PC-9 (cell line): ENCODE measurements at regions not wholly inside any gene's neighbourhood (a gene's known extent, or its start where the extent isn't known, plus 50 kb on each side); places are given as distances from the start of the nearest gene placed in this dataset.

Experiments used
- BruUV-seq: library from RNA; stranded (reverse); fragments of 400-500 nt; replicated peaks from 2 replicates; lab custom pipeline; 2021; lab: Mats Ljungman, UMichigan
- CTCF ChIA-PET: fragments of 300-600 bp; sonication (Branson Sonifier 250); formaldehyde crosslinking; loops from one replicate; lab custom pipeline; 2022; ENCODE audit warnings: antibody characterized with exemption; lab: Charles Lee
- POLR2A ChIA-PET: fragments of 300-600 bp; sonication (Branson Sonifier 250); formaldehyde crosslinking; loops from one replicate; lab custom pipeline; 2022; ENCODE audit warnings: antibody characterized with exemption; ENCODE audit not compliant: unreplicated experiment; lab: Charles Lee
- DNase-seq, 2 experiments: peaks; one replicate each; pipeline versions ENCODE4 v3.0.0 to v3.0.0-alpha.2; 2015 to 2022; ENCODE audit warnings: mixed read lengths in 1 of 2
- H2AFZ ChIP-seq: fragments of 200-600 bp; sonication (generic); 2 replicates; pipeline ENCODE4 v1.8.1; 2017; ENCODE audit warnings: antibody characterized with exemption
- H3F3A ChIP-seq: fragments of 200-600 bp; sonication (generic); 2 replicates; pipeline ENCODE4 v1.8.1; 2017; ENCODE audit warnings: antibody characterized with exemption, mild to moderate bottlenecking, low read depth; ENCODE audit not compliant: insufficient read depth
- H3K27ac ChIP-seq: fragments of 200-600 bp; sonication (generic); 2 replicates; pipeline ENCODE4 v1.6.1; 2016; ENCODE audit warnings: mixed run types
- H3K27me3 ChIP-seq: fragments of 200-600 bp; sonication (generic); 2 replicates; pipeline ENCODE4 v1.6.1; 2016; ENCODE audit warnings: low read depth, mixed run types; ENCODE audit not compliant: insufficient read depth
- H3K36me3 ChIP-seq: fragments of 200-600 bp; sonication (generic); 2 replicates; pipeline ENCODE4 v1.6.1; 2016; ENCODE audit warnings: low read depth, mixed run types
- H3K4me1 ChIP-seq: fragments of 200-600 bp; sonication (generic); replicated peaks from 2 replicates; pipeline ENCODE4 v1.6.1; 2016; ENCODE audit warnings: mixed run types; ENCODE audit not compliant: insufficient read depth
- H3K4me2 ChIP-seq: fragments of 200-600 bp; sonication (generic); 2 replicates; pipeline ENCODE4 v1.6.1; 2017; ENCODE audit warnings: mixed run types
- H3K4me3 ChIP-seq: fragments of 200-600 bp; sonication (generic); 2 replicates; pipeline ENCODE4 v1.6.1; 2016; ENCODE audit warnings: mixed run types
- H3K79me2 ChIP-seq: fragments of 200-600 bp; sonication (generic); 2 replicates; pipeline ENCODE4 v1.6.1; 2017; ENCODE audit warnings: low read depth, mixed run types
- H3K9me2 ChIP-seq: fragments of 200-600 bp; sonication (generic); 2 replicates; pipeline ENCODE4 v1.8.1; 2017; ENCODE audit warnings: mild to moderate bottlenecking; ENCODE audit not compliant: insufficient read depth
- H3K9me3 ChIP-seq: fragments of 200-600 bp; sonication (generic); 2 replicates; pipeline ENCODE4 v1.8.1; 2016; ENCODE audit warnings: low read depth; ENCODE audit not compliant: insufficient read depth
- H4K20me1 ChIP-seq: fragments of 200-600 bp; sonication (generic); 2 replicates; pipeline ENCODE4 v1.8.1; 2017; ENCODE audit not compliant: insufficient read depth
- CTCF ChIP-seq: fragments of 200-600 bp; sonication (generic); conservative IDR thresholded peaks from 2 replicates; pipeline ENCODE4 v1.6.1; 2017; ENCODE audit warnings: mixed run types, antibody characterized with exemption, mild to moderate bottlenecking, moderate library complexity
- EZH2 ChIP-seq: fragments of 200-600 bp; sonication (generic); IDR thresholded peaks from 2 replicates; pipeline ENCODE4 v1.8.0; 2017; ENCODE audit warnings: antibody characterized with exemption, low read depth
- intact Hi-C: fragments of 100-400 bp; cut with micrococcal nuclease; formaldehyde crosslinking; loops from one replicate; pipeline ENCODE4 v1.10.0; 2022; ENCODE audit not compliant: unreplicated experiment

- CTCF ChIA-PET = no interaction called here
- Histone ChIP-seq H3K27me3 (peaks cover 42% of the 10 kb centered on the region), H3K36me3 (no peaks in the 10 kb centered on the region), H3K79me2 (no peaks in the 10 kb centered on the region), H3K9me3 (no peaks in the 10 kb centered on the region), H3K9me2 (no peaks in the 10 kb centered on the region; the same call in 1 of the 2 replicates), H3K4me2 (no peak overlapping the region), H2AFZ (no peak overlapping the region), H3K4me3 (no peak overlapping the region), H3K27ac (no peak overlapping the region), H4K20me1 (no peaks in the 10 kb centered on the region; the same call in 1 of the 2 replicates), H3F3A (no peaks in the 10 kb centered on the region), H3K4me1 (no peaks in the 10 kb centered on the region)
- BruUV-seq = no TSS peak
- POLR2A ChIA-PET = no interaction called here
- DNase-seq = no peak
- intact Hi-C loops = no loop called here
- TF ChIP-seq EZH2 = no peak
- no peak for TF ChIP-seq CTCF
These were observed 135.9 kb downstream of the RNASET2 start for GRCh38 chr6:166820483-166820882.

GRCh38 chr6:166820070-166820469 lies 136.3 kb downstream of the RNASET2 start:
- ChIA-PET CTCF (no interaction called here), POLR2A (no interaction called here)
- no peak overlapping the region for H3K4me2 ChIP-seq
- no peak overlapping the region for H3K27ac ChIP-seq
- H3K4me3 ChIP-seq = no peak overlapping the region
- H2AFZ ChIP-seq = no peak overlapping the region
- TF ChIP-seq EZH2 (no peak), CTCF (no peak)
- H3K9me3 ChIP-seq = no peaks in the 10 kb centered on the region
- no peaks in the 10 kb centered on the region for H3F3A ChIP-seq
- no peaks in the 10 kb centered on the region for H3K4me1 ChIP-seq
- no peaks in the 10 kb centered on the region for H3K79me2 ChIP-seq
- H3K9me2 ChIP-seq = no peaks in the 10 kb centered on the region; the same call in 1 of the 2 replicates
- no peak for DNase-seq
- no TSS peak for BruUV-seq
- H3K36me3 ChIP-seq = no peaks in the 10 kb centered on the region
- H3K27me3 ChIP-seq = peaks cover 42% of the 10 kb centered on the region
- no peaks in the 10 kb centered on the region; the same call in 1 of the 2 replicates for H4K20me1 ChIP-seq
- intact Hi-C loops = no loop called here

- H3K9me2 ChIP-seq = no peaks in the 10 kb centered on the region
- TF ChIP-seq CTCF = no peak
- no peak for TF ChIP-seq EZH2
- POLR2A ChIA-PET = no interaction called here
These were observed 140.7 kb downstream of the RNASET2 start for GRCh38 chr6:166815629-166816028.

More at GRCh38 chr6:166815629-166816028, 140.7 kb downstream of the RNASET2 start:
- no peaks in the 10 kb centered on the region; the same call in 1 of the 2 replicates for H4K20me1 ChIP-seq
- no TSS peak for BruUV-seq
- intact Hi-C loops = no loop called here
- H3K4me2 ChIP-seq = no peak overlapping the region
- H3K79me2 ChIP-seq = no peaks in the 10 kb centered on the region
- H3K27ac ChIP-seq = no peak overlapping the region
- H3F3A ChIP-seq = no peaks in the 10 kb centered on the region
- H3K9me3 ChIP-seq = no peaks in the 10 kb centered on the region
- H3K4me1 ChIP-seq = no peaks in the 10 kb centered on the region
- DNase-seq = no peak
- no peak overlapping the region for H2AFZ ChIP-seq
- no peaks in the 10 kb centered on the region for H3K36me3 ChIP-seq
- CTCF ChIA-PET = no interaction called here
- H3K27me3 ChIP-seq = peaks cover 58% of the 10 kb centered on the region
- no peak overlapping the region for H3K4me3 ChIP-seq
